ENCODE measurements at regions not wholly inside any gene's neighbourhood (a gene's known extent, or its start where the extent isn't known, plus 50 kb on each side); places are given as distances from the start of the nearest gene placed in this dataset.

DNA sequence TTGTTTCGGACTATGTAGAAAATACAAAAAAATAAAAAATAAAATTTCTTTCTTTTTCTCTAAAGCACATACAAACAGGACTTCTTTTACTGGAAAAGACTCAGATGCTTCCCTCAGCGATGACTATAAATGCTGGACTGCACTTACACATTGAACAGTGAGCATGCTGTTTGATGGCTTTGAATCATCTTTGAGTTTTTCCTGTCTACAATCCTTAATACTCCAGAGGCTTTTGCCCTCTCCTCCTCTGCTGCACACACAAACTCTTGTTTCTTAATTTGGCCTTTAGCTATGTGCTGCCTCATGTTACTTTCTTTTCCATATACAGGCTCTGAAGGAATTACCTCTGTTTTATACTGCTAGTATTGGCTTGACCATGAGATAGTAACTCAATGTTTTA lies 575.1 kb downstream of the EPHA3 start:
- TF ChIP-seq POLR2A (IDR thresholded peaks at IDR 0.05; ENCODE audit: low read depth, low read length) (no peak), POLR2AphosphoS5 (IDR thresholded peaks at IDR 0.05; ENCODE audit: low read depth, low read length) (no peak), TAF1 (IDR thresholded peaks at IDR 0.05; ENCODE audit: borderline replicate concordance, low read depth, low read length) (no peak)

Data from GM12892 (cell line).